Ovary (tissue), 3 donors: ENCODE measurements at regions not wholly inside any gene's neighbourhood (a gene's known extent, or its start where the extent isn't known, plus 50 kb on each side); places are given as distances from the start of the nearest gene placed in this dataset.

Experiments used
- EP300 ChIP-seq: sonication (generic); formaldehyde crosslinking; IDR thresholded peaks from one replicate; pipeline ENCODE4 v1.6.1; 2017; ENCODE audit warnings: antibody characterized with exemption
- TF ChIP-seq, protein P1 (sequence below), 3 donors: fragments of 450-650 bp in 2 of 3; fragments of 200-600 bp in 1 of 3; IDR thresholded peaks; one replicate each; pipeline versions ENCODE4 v1.5.1 to v1.8.0; 2016 to 2022; ENCODE audit warnings: antibody characterized with exemption in 3 of 3, mild to moderate bottlenecking in 1 of 3
- donor health status: DM: no; HTN: no; CAD: no.

DNA sequence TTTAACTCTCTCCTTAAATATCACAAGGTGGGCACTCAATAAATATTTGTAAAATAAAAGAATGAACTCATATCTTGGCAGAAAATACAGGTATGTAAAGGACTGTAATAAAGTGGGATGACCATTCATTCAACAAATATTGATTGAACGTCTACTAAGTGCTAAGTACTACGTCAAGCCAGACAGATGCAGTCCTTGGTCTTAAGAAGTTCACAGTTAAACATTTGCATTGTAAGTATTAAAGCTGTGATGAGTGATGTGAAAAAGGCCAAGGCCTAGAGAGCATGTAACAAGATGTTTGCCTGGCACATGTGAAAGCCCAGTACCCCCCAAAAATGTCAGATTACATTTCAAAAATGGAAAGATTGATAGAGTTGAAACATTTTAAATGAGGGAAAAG is 130.1 kb upstream of the TMEM170B start:
- TF ChIP-seq, protein P1, sequence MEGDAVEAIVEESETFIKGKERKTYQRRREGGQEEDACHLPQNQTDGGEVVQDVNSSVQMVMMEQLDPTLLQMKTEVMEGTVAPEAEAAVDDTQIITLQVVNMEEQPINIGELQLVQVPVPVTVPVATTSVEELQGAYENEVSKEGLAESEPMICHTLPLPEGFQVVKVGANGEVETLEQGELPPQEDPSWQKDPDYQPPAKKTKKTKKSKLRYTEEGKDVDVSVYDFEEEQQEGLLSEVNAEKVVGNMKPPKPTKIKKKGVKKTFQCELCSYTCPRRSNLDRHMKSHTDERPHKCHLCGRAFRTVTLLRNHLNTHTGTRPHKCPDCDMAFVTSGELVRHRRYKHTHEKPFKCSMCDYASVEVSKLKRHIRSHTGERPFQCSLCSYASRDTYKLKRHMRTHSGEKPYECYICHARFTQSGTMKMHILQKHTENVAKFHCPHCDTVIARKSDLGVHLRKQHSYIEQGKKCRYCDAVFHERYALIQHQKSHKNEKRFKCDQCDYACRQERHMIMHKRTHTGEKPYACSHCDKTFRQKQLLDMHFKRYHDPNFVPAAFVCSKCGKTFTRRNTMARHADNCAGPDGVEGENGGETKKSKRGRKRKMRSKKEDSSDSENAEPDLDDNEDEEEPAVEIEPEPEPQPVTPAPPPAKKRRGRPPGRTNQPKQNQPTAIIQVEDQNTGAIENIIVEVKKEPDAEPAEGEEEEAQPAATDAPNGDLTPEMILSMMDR (IDR thresholded peaks at IDR 0.05): no peak
- no peak for TF ChIP-seq EP300
